ENCODE measurements at regions not wholly inside any gene's neighbourhood (a gene's known extent, or its start where the extent isn't known, plus 50 kb on each side); places are given as distances from the start of the nearest gene placed in this dataset.

GRCh38 chr6:147621263-147621662 is 112.8 kb downstream of the SAMD5 start:
- Histone ChIP-seq H3K36me3 (no peaks in the 10 kb centered on the region), H3K27me3 (no peaks in the 10 kb centered on the region), H3K4me3 (no peak overlapping the region), H3K9me3 (no peaks in the 10 kb centered on the region)
- peak; percentile 98 for DNase-seq

- Histone ChIP-seq H3K27me3 (no peaks in the 10 kb centered on the region), H3K4me3 (no peak overlapping the region), H3K36me3 (no peaks in the 10 kb centered on the region), H3K9me3 (no peaks in the 10 kb centered on the region)
- peak; percentile 56 for DNase-seq
Measured at GRCh38 chr6:147621961-147622360, 113.5 kb downstream of the SAMD5 start.

GRCh38 chr6:147624946-147625515 is 116.5 kb downstream of the SAMD5 start:
- Histone ChIP-seq H3K4me3 (no peak overlapping the region), H3K27me3 (no peaks in the 10 kb centered on the region), H3K36me3 (no peaks in the 10 kb centered on the region), H3K9me3 (peaks cover 5% of the 10 kb centered on the region; the same call in 1 of the 2 replicates)
- no peak for DNase-seq

- Histone ChIP-seq H3K4me3 (no peak overlapping the region), H3K27me3 (no peaks in the 10 kb centered on the region), H3K36me3 (no peaks in the 10 kb centered on the region), H3K9me3 (peaks cover 9% of the 10 kb centered on the region; the same call in 1 of the 2 replicates)
- DNase-seq = no peak
Measured at GRCh38 chr6:147625946-147626345, 117.5 kb downstream of the SAMD5 start.

- H3K36me3 ChIP-seq = no peaks in the 10 kb centered on the region
- no peak overlapping the region for H3K4me3 ChIP-seq
- no peak for DNase-seq
- H3K9me3 ChIP-seq = peaks cover 9% of the 10 kb centered on the region; the same call in 1 of the 2 replicates
- H3K27me3 ChIP-seq = no peaks in the 10 kb centered on the region
Measured at GRCh38 chr6:147627411-147627810, 118.9 kb downstream of the SAMD5 start.

- H3K36me3 ChIP-seq = no peaks in the 10 kb centered on the region
- no peak for DNase-seq
- no peaks in the 10 kb centered on the region for H3K27me3 ChIP-seq
- H3K9me3 ChIP-seq = peaks cover 11% of the 10 kb centered on the region
- H3K4me3 ChIP-seq = no peak overlapping the region
Measured at GRCh38 chr6:147633191-147633590, 124.7 kb downstream of the SAMD5 start.

- H3K36me3 ChIP-seq = no peaks in the 10 kb centered on the region
- H3K27me3 ChIP-seq = no peaks in the 10 kb centered on the region
- H3K9me3 ChIP-seq = peaks cover 2% of the 10 kb centered on the region; the same call in 1 of the 2 replicates
- DNase-seq = no peak
- H3K4me3 ChIP-seq = no peak overlapping the region
Measured at GRCh38 chr6:147637620-147638195, 129.2 kb downstream of the SAMD5 start.

GRCh38 chr6:147639279-147639678 is 130.8 kb downstream of the SAMD5 start:
- Histone ChIP-seq H3K36me3 (no peaks in the 10 kb centered on the region), H3K4me3 (no peak overlapping the region), H3K27me3 (no peaks in the 10 kb centered on the region), H3K9me3 (peaks cover 2% of the 10 kb centered on the region; the same call in 1 of the 2 replicates)
- DNase-seq = peak; percentile 18

GRCh38 chr6:147640606-147641005 is 132.1 kb downstream of the SAMD5 start:
- Histone ChIP-seq H3K36me3 (no peaks in the 10 kb centered on the region), H3K9me3 (no peaks in the 10 kb centered on the region), H3K4me3 (no peak overlapping the region), H3K27me3 (no peaks in the 10 kb centered on the region)
- DNase-seq = peak; percentile 41

- DNase-seq = no peak
- Histone ChIP-seq H3K27me3 (no peaks in the 10 kb centered on the region), H3K9me3 (no peaks in the 10 kb centered on the region), H3K4me3 (no peak overlapping the region), H3K36me3 (no peaks in the 10 kb centered on the region)
Measured at GRCh38 chr6:147641511-147641910, 133.0 kb downstream of the SAMD5 start.

GRCh38 chr6:147642458-147642857 is 134.0 kb downstream of the SAMD5 start:
- Histone ChIP-seq H3K36me3 (no peaks in the 10 kb centered on the region), H3K27me3 (no peaks in the 10 kb centered on the region), H3K9me3 (no peaks in the 10 kb centered on the region), H3K4me3 (no peak overlapping the region)
- peak; percentile 40 for DNase-seq

GRCh38 chr6:147643341-147644200 is 135.1 kb downstream of the SAMD5 start:
- Histone ChIP-seq H3K27me3 (no peaks in the 10 kb centered on the region), H3K9me3 (no peaks in the 10 kb centered on the region), H3K4me3 (no peak overlapping the region), H3K36me3 (no peaks in the 10 kb centered on the region)
- DNase-seq = no peak

- H3K27me3 ChIP-seq = no peaks in the 10 kb centered on the region
- H3K36me3 ChIP-seq = no peaks in the 10 kb centered on the region
- no peak overlapping the region for H3K4me3 ChIP-seq
- DNase-seq = peak; percentile 57
- no peaks in the 10 kb centered on the region for H3K9me3 ChIP-seq
Measured at GRCh38 chr6:147648916-147649315, 140.4 kb downstream of the SAMD5 start.

GRCh38 chr6:147651249-147652063 is 143.0 kb downstream of the SAMD5 start:
- peak; percentile 56 for DNase-seq
- no peaks in the 10 kb centered on the region; the same call in 1 of the 2 replicates for H3K9me3 ChIP-seq
- no peaks in the 10 kb centered on the region for H3K27me3 ChIP-seq
- H3K36me3 ChIP-seq = no peaks in the 10 kb centered on the region
- H3K4me3 ChIP-seq = no peak overlapping the region

GRCh38 chr6:147653631-147654030 is 145.1 kb downstream of the SAMD5 start:
- Histone ChIP-seq H3K4me3 (no peak overlapping the region), H3K9me3 (no peaks in the 10 kb centered on the region; the same call in 1 of the 2 replicates), H3K27me3 (no peaks in the 10 kb centered on the region), H3K36me3 (no peaks in the 10 kb centered on the region)
- no peak for DNase-seq

GRCh38 chr6:147654103-147654845 is 145.8 kb downstream of the SAMD5 start:
- DNase-seq = no peak

More at GRCh38 chr6:147654103-147654845, 145.8 kb downstream of the SAMD5 start:
- no peaks in the 10 kb centered on the region for H3K27me3 ChIP-seq
- no peaks in the 10 kb centered on the region; the same call in 1 of the 2 replicates for H3K9me3 ChIP-seq
- H3K4me3 ChIP-seq = no peak overlapping the region
- no peaks in the 10 kb centered on the region for H3K36me3 ChIP-seq

Measured in MG63 (cell line).